ENCODE measurements at regions not wholly inside any gene's neighbourhood (a gene's known extent, or its start where the extent isn't known, plus 50 kb on each side); places are given as distances from the start of the nearest gene placed in this dataset.

- no peak overlapping the region for H3K4me3 ChIP-seq (ENCODE audit: low read depth in 1 of 3, low read length in 3 of 3)
- no peaks in the 10 kb centered on the region for H3K9me3 ChIP-seq (ENCODE audit: control insufficient read depth in 4 of 4, low read length in 3 of 4)
- H3K27me3 ChIP-seq (ENCODE audit: control insufficient read depth in 4 of 4, insufficient read depth in 4 of 4, low read length in 3 of 4), result peaks cover 0 to 2% (median 0%) of the 10 kb centered on the region in 4 donors
- WGBS, result 73% methylated on average over 1 of the region's 1 CpG
- H3K9ac ChIP-seq (ENCODE audit: low read depth in 1 of 2, low read length in 2 of 2), result no peak overlapping the region
- no peak overlapping the region for H3K27ac ChIP-seq (ENCODE audit: low read depth in 1 of 2, low read length in 2 of 2)
- no peaks in the 10 kb centered on the region for H3K4me1 ChIP-seq (ENCODE audit: control insufficient read depth in 4 of 4, insufficient read depth in 4 of 4, low read length in 3 of 4)
- no peak for DNase-seq (ENCODE audit: low spot score)
- no peak for TF ChIP-seq HNF4A (conservative IDR thresholded peaks at IDR 0.05)
- no peak for TF ChIP-seq FOXA2 (IDR thresholded peaks at IDR 0.05)
- no peak for TF ChIP-seq EGR1 (IDR thresholded peaks at IDR 0.05; ENCODE audit: low read depth in 2 of 2)
- no peak for TF ChIP-seq RXRA (IDR thresholded peaks at IDR 0.05)
- H3K36me3 ChIP-seq (ENCODE audit: control insufficient read depth in 4 of 4, insufficient read depth in 3 of 4, low read depth in 1 of 4, low read length in 3 of 4), result no peaks in the 10 kb centered on the region
Measured at GRCh38 chr2:143847257-143847656, 672.7 kb downstream of the ZEB2 start.

DNA sequence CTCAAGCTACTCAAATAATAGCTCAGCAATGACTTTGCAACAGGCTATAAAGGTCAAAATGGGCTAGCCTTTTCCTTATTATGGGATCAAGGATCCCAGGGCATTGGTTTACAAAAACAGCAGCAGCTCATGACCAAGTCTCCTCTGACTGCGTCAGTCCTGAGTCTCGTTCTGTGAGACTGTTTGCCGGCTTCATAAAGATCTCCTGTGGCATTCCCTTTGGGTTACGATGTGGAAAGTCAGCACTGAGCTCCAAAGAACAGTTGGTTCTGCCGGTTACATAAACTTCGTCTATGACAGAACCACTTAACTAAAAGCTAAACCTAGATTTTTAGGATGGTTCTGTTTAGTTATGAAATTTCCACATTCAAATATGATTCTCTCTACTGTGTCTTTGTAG, 674.9 kb downstream of the ZEB2 start:
- Histone ChIP-seq H3K4me3 (ENCODE audit: low read depth in 1 of 3, low read length in 3 of 3) (no peak overlapping the region), H3K4me1 (ENCODE audit: control insufficient read depth in 4 of 4, insufficient read depth in 4 of 4, low read length in 3 of 4) (no peaks in the 10 kb centered on the region), H3K9me3 (ENCODE audit: control insufficient read depth in 4 of 4, low read length in 3 of 4) (peaks cover 0 to 3% (median 0%) of the 10 kb centered on the region in 4 donors), H3K9ac (ENCODE audit: low read depth in 1 of 2, low read length in 2 of 2) (no peak overlapping the region), H3K36me3 (ENCODE audit: control insufficient read depth in 4 of 4, insufficient read depth in 3 of 4, low read depth in 1 of 4, low read length in 3 of 4) (no peaks in the 10 kb centered on the region), H3K27ac (ENCODE audit: low read depth in 1 of 2, low read length in 2 of 2) (no peak overlapping the region), H3K27me3 (ENCODE audit: control insufficient read depth in 4 of 4, insufficient read depth in 4 of 4, low read length in 3 of 4) (peaks cover 0 to 4% (median 0%) of the 10 kb centered on the region in 4 donors)
- 83% methylated on average over 6 of the region's 6 CpGs for WGBS
- DNase-seq (ENCODE audit: low spot score), result no peak
- TF ChIP-seq EGR1 (IDR thresholded peaks at IDR 0.05; ENCODE audit: low read depth in 2 of 2) (no peak), REST (IDR thresholded peaks at IDR 0.05) (no peak), FOXA2 (IDR thresholded peaks at IDR 0.05) (no peak), GABPA (IDR thresholded peaks at IDR 0.05 in 1 of 2, conservative IDR thresholded peaks at IDR 0.05 in 1 of 2) (no peak), RXRA (IDR thresholded peaks at IDR 0.05) (no peak), JUND (IDR thresholded peaks at IDR 0.05) (no peak), CTCF (IDR thresholded peaks at IDR 0.05; ENCODE audit: low read depth, low read length, missing input control) (no peak), HNF4G (IDR thresholded peaks at IDR 0.05) (no peak), NR2F2 (IDR thresholded peaks at IDR 0.05) (no peak), TAF1 (conservative IDR thresholded peaks at IDR 0.05) (no peak), SP1 (IDR thresholded peaks at IDR 0.05) (no peak)
- TF ChIP-seq, protein P1, sequence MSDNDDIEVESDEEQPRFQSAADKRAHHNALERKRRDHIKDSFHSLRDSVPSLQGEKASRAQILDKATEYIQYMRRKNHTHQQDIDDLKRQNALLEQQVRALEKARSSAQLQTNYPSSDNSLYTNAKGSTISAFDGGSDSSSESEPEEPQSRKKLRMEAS (IDR thresholded peaks at IDR 0.05), result no peak
- TF ChIP-seq, protein P2, sequence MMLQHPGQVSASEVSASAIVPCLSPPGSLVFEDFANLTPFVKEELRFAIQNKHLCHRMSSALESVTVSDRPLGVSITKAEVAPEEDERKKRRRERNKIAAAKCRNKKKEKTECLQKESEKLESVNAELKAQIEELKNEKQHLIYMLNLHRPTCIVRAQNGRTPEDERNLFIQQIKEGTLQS (IDR thresholded peaks at IDR 0.05), result no peak
